Loucy (cell line): ENCODE measurements at regions not wholly inside any gene's neighbourhood (a gene's known extent, or its start where the extent isn't known, plus 50 kb on each side); places are given as distances from the start of the nearest gene placed in this dataset.

Source experiments
- H2AFZ ChIP-seq: fragments of 200-600 bp; sonication (generic); 2 replicates; pipeline ENCODE4 v1.6.0; 2016; ENCODE audit warnings: antibody characterized with exemption, mild to moderate bottlenecking, low read length, moderate library complexity
- H3F3A ChIP-seq: fragments of 200-600 bp; 2 replicates; pipeline ENCODE4 v1.6.0; 2016; ENCODE audit warnings: antibody characterized with exemption, low read depth, mild to moderate bottlenecking
- H3K27me3 ChIP-seq: fragments of 200-600 bp; sonication (generic); 2 replicates; pipeline ENCODE4 v1.6.1; 2014; ENCODE audit warnings: low read length, mild to moderate bottlenecking; ENCODE audit not compliant: insufficient read depth, poor library complexity, severe bottlenecking
- H3K36me3 ChIP-seq: fragments of 200-600 bp; sonication (generic); 2 replicates; pipeline ENCODE4 v1.6.1; 2016; ENCODE audit warnings: low read length; ENCODE audit not compliant: insufficient read depth
- H3K4me1 ChIP-seq: fragments of 200-600 bp; sonication (generic); 2 replicates; pipeline ENCODE4 v1.5.1; 2014; ENCODE audit warnings: low read length, mild to moderate bottlenecking; ENCODE audit not compliant: insufficient read depth, poor library complexity, severe bottlenecking
- H3K4me2 ChIP-seq: fragments of 200-600 bp; sonication (generic); 2 replicates; pipeline ENCODE4 v1.6.0; 2014; ENCODE audit warnings: antibody characterized with exemption, low read length, low read depth, mild to moderate bottlenecking; ENCODE audit not compliant: poor library complexity, severe bottlenecking
- H3K4me3 ChIP-seq: fragments of 200-600 bp; sonication (generic); 2 replicates; pipeline ENCODE4 v1.5.1; 2014; ENCODE audit warnings: low read length, mild to moderate bottlenecking, mixed read lengths; ENCODE audit not compliant: poor library complexity, severe bottlenecking
- H3K79me2 ChIP-seq: fragments of 200-600 bp; sonication (generic); 2 replicates; pipeline ENCODE4 v1.6.1; 2014; ENCODE audit warnings: low read length; ENCODE audit not compliant: insufficient read depth
- H3K9ac ChIP-seq: fragments of 200-600 bp; sonication (generic); 2 replicates; pipeline ENCODE4 v1.6.0; 2014; ENCODE audit warnings: mild to moderate bottlenecking, low read depth, low read length, moderate library complexity; ENCODE audit not compliant: poor library complexity, severe bottlenecking
- H3K9me2 ChIP-seq: fragments of 200-600 bp; sonication (generic); replicated peaks from 2 replicates; pipeline ENCODE4 v1.6.1; 2016; ENCODE audit warnings: low read depth, low read length, mixed read lengths
- H3K9me3 ChIP-seq: fragments of 200-600 bp; sonication (generic); 2 replicates; pipeline ENCODE4 v1.6.1; 2014; ENCODE audit warnings: mild to moderate bottlenecking, antibody characterized with exemption, low read length, low read depth; ENCODE audit not compliant: insufficient read depth
- H4K20me1 ChIP-seq: fragments of 200-600 bp; sonication (generic); 2 replicates; pipeline ENCODE4 v1.6.0; 2014; ENCODE audit warnings: antibody characterized with exemption, low read length, mild to moderate bottlenecking; ENCODE audit not compliant: insufficient read depth, poor library complexity, severe bottlenecking
- EZH2phosphoT487 ChIP-seq: fragments of 200-600 bp; IDR thresholded peaks from 2 replicates; pipeline ENCODE4 v1.6.1; 2018; ENCODE audit warnings: antibody characterized with exemption, mild to moderate bottlenecking, moderate library complexity, borderline replicate concordance
- TF ChIP-seq, protein P1 (sequence below): fragments of 200-600 bp; sonication (generic); conservative IDR thresholded peaks from 2 replicates; pipeline ENCODE4 v1.5.1; 2014; ENCODE audit warnings: mild to moderate bottlenecking, antibody characterized with exemption, low read length

GRCh38 chr9:84163052-84163650, 177.4 kb downstream of the SLC28A3 start:
- Histone ChIP-seq H3K9me2 (no peaks in the 10 kb centered on the region), H3K9me3 (no peaks in the 10 kb centered on the region), H2AFZ (no peak overlapping the region), H3K4me2 (no peak overlapping the region), H4K20me1 (no peaks in the 10 kb centered on the region), H3K79me2 (no peaks in the 10 kb centered on the region), H3K36me3 (no peaks in the 10 kb centered on the region), H3K27me3 (no peaks in the 10 kb centered on the region), H3K4me1 (no peaks in the 10 kb centered on the region), H3K9ac (no peak overlapping the region), H3F3A (no peaks in the 10 kb centered on the region), H3K4me3 (no peak overlapping the region)
- no peak for TF ChIP-seq EZH2phosphoT487
- TF ChIP-seq, protein P1, sequence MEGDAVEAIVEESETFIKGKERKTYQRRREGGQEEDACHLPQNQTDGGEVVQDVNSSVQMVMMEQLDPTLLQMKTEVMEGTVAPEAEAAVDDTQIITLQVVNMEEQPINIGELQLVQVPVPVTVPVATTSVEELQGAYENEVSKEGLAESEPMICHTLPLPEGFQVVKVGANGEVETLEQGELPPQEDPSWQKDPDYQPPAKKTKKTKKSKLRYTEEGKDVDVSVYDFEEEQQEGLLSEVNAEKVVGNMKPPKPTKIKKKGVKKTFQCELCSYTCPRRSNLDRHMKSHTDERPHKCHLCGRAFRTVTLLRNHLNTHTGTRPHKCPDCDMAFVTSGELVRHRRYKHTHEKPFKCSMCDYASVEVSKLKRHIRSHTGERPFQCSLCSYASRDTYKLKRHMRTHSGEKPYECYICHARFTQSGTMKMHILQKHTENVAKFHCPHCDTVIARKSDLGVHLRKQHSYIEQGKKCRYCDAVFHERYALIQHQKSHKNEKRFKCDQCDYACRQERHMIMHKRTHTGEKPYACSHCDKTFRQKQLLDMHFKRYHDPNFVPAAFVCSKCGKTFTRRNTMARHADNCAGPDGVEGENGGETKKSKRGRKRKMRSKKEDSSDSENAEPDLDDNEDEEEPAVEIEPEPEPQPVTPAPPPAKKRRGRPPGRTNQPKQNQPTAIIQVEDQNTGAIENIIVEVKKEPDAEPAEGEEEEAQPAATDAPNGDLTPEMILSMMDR = no peak

DNA sequence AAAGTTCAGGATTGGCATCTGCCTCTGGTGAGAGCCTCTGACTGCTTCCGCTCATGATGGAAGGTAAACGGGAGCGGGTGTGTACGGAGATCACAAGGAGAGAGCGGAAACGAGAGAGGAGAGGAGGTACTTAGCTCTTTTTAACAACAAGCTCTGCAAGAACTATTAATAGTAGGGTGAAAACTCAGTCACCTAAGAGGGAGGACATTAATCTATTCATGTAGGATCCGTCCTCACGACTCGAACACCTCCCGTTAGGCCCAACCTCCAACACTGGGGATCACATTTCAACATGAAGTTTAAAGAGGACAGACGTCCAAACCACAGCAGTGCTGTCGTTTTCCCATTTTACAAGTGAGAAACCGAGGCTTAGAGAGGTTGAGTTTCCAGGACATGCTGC, 173.7 kb downstream of the SLC28A3 start:
- Histone ChIP-seq H3K36me3 (no peaks in the 10 kb centered on the region), H3K9me3 (no peaks in the 10 kb centered on the region), H3K9me2 (no peaks in the 10 kb centered on the region), H4K20me1 (no peaks in the 10 kb centered on the region), H3K4me2 (no peak overlapping the region), H3K27me3 (no peaks in the 10 kb centered on the region), H3K79me2 (no peaks in the 10 kb centered on the region), H2AFZ (no peak overlapping the region), H3K4me3 (no peak overlapping the region), H3K4me1 (no peaks in the 10 kb centered on the region), H3K9ac (no peak overlapping the region), H3F3A (no peaks in the 10 kb centered on the region)
- TF ChIP-seq, protein P1 = no peak
- no peak for TF ChIP-seq EZH2phosphoT487

GRCh38 chr9:84169240-84169639, 171.3 kb downstream of the SLC28A3 start:
- H3K4me3 ChIP-seq = no peak overlapping the region
- no peak overlapping the region for H3K9ac ChIP-seq
- no peak overlapping the region for H3K4me2 ChIP-seq
- no peaks in the 10 kb centered on the region for H3K9me3 ChIP-seq
- no peaks in the 10 kb centered on the region for H3K4me1 ChIP-seq
- H3K36me3 ChIP-seq = no peaks in the 10 kb centered on the region
- no peaks in the 10 kb centered on the region for H3K79me2 ChIP-seq
- no peaks in the 10 kb centered on the region for H4K20me1 ChIP-seq
- TF ChIP-seq EZH2phosphoT487 = no peak
- TF ChIP-seq, protein P1 = no peak
- H3K27me3 ChIP-seq = no peaks in the 10 kb centered on the region
- no peaks in the 10 kb centered on the region for H3K9me2 ChIP-seq
- no peak overlapping the region for H2AFZ ChIP-seq
- H3F3A ChIP-seq = no peaks in the 10 kb centered on the region
